ENCODE measurements at regions not wholly inside any gene's neighbourhood (a gene's known extent, or its start where the extent isn't known, plus 50 kb on each side); places are given as distances from the start of the nearest gene placed in this dataset.
"Not testable (repeated sequence)": the region's sequence is repeated elsewhere in the genome, so short reads cannot be mapped to it uniquely, and the experiment has no call there.

GRCh38 chr6:47174502-47175023 lies 132.4 kb upstream of the ADGRF1 start:
- H3K4me1 Mint-ChIP-seq, result no peaks in the 10 kb centered on the region
- Histone ChIP-seq H4K20me1 (ENCODE audit: low read depth) (no peaks in the 10 kb centered on the region), H3F3A (ENCODE audit: low read depth) (no peaks in the 10 kb centered on the region), H2AFZ (replicated peaks) (no peak overlapping the region), H3K9ac (no peak overlapping the region), H3K27ac (no peak overlapping the region), H3K36me3 (no peaks in the 10 kb centered on the region), H3K27me3 (no peaks in the 10 kb centered on the region), H3K4me1 (no peaks in the 10 kb centered on the region), H3K79me2 (ENCODE audit: low read depth) (no peaks in the 10 kb centered on the region), H3K9me3 (ENCODE audit: low read depth) (no peaks in the 10 kb centered on the region), H3K4me2 (no peak overlapping the region), H3K4me3 (no peak overlapping the region)
- H3K27me3 Mint-ChIP-seq (ENCODE audit: insufficient read depth, low read depth), result peaks cover 6% of the 10 kb centered on the region
- H3K4me3 Mint-ChIP-seq, result no peak overlapping the region
- H3K9me3 Mint-ChIP-seq, result no peaks in the 10 kb centered on the region
- no peaks in the 10 kb centered on the region for H3K36me3 Mint-ChIP-seq
- TF ChIP-seq CTCF (IDR thresholded peaks at IDR 0.05), result no peak
- TF ChIP-seq EZH2 (IDR thresholded peaks at IDR 0.05), result no peak
- no peak for TF ChIP-seq EZH2phosphoT487 (IDR thresholded peaks at IDR 0.05)
- DNase-seq (ENCODE audit: low spot score), result no peak
- no peak overlapping the region for H3K27ac Mint-ChIP-seq

- H3K4me1 ChIP-seq; H3K27me3 ChIP-seq; H3K79me2 ChIP-seq (ENCODE audit: low read depth); H3K36me3 Mint-ChIP-seq; H3K27me3 Mint-ChIP-seq (ENCODE audit: insufficient read depth, low read depth); H3K27ac Mint-ChIP-seq; H3K27ac ChIP-seq; H3K4me1 Mint-ChIP-seq; DNase-seq (ENCODE audit: low spot score); H2AFZ ChIP-seq (replicated peaks); H3K9me3 Mint-ChIP-seq; H3K4me2 ChIP-seq; H3K9ac ChIP-seq; H3K4me3 ChIP-seq; H3K4me3 Mint-ChIP-seq; H3F3A ChIP-seq (ENCODE audit: low read depth); H3K36me3 ChIP-seq; H3K9me3 ChIP-seq (ENCODE audit: low read depth); H4K20me1 ChIP-seq (ENCODE audit: low read depth): not testable (repeated sequence)
These were observed 131.9 kb upstream of the ADGRF1 start for GRCh38 chr6:47174063-47174462.

GRCh38 chr6:47173145-47173544 lies 131.0 kb upstream of the ADGRF1 start:
- H3K4me3 Mint-ChIP-seq; H3K27me3 Mint-ChIP-seq (ENCODE audit: insufficient read depth, low read depth); H3K4me1 Mint-ChIP-seq; DNase-seq (ENCODE audit: low spot score); H3K4me1 ChIP-seq; H3K4me2 ChIP-seq; H3K9me3 Mint-ChIP-seq; H3K9me3 ChIP-seq (ENCODE audit: low read depth); H3K79me2 ChIP-seq (ENCODE audit: low read depth); H3K36me3 Mint-ChIP-seq; H3K27ac ChIP-seq; H3K36me3 ChIP-seq; H2AFZ ChIP-seq (replicated peaks); H3K27ac Mint-ChIP-seq; H4K20me1 ChIP-seq (ENCODE audit: low read depth); H3K27me3 ChIP-seq; H3K4me3 ChIP-seq; H3F3A ChIP-seq (ENCODE audit: low read depth); H3K9ac ChIP-seq: not testable (repeated sequence)

GRCh38 chr6:47170617-47170947 lies 128.4 kb upstream of the ADGRF1 start:
- DNase-seq (ENCODE audit: low spot score), result no peak
- H3K4me1 ChIP-seq, result no peaks in the 10 kb centered on the region
- no peak overlapping the region for H3K27ac Mint-ChIP-seq
- H3K36me3 Mint-ChIP-seq, result no peaks in the 10 kb centered on the region
- H3K9ac ChIP-seq, result no peak overlapping the region
- no peak overlapping the region for H3K4me3 ChIP-seq
- H3K4me1 Mint-ChIP-seq, result peaks cover 3% of the 10 kb centered on the region
- H3K36me3 ChIP-seq, result no peaks in the 10 kb centered on the region
- H3F3A ChIP-seq (ENCODE audit: low read depth), result no peaks in the 10 kb centered on the region
- no peak for TF ChIP-seq EZH2phosphoT487 (IDR thresholded peaks at IDR 0.05)
- TF ChIP-seq EZH2 (IDR thresholded peaks at IDR 0.05), result no peak
- no peak for TF ChIP-seq CTCF (IDR thresholded peaks at IDR 0.05)
- H3K27me3 Mint-ChIP-seq (ENCODE audit: insufficient read depth, low read depth), result peaks cover 4% of the 10 kb centered on the region
- H3K27ac ChIP-seq, result no peak overlapping the region
- no peak overlapping the region for H3K4me2 ChIP-seq
- H4K20me1 ChIP-seq (ENCODE audit: low read depth), result no peaks in the 10 kb centered on the region
- H3K79me2 ChIP-seq (ENCODE audit: low read depth), result no peaks in the 10 kb centered on the region
- H3K9me3 Mint-ChIP-seq, result no peaks in the 10 kb centered on the region
- H3K27me3 ChIP-seq, result no peaks in the 10 kb centered on the region
- no peak overlapping the region for H3K4me3 Mint-ChIP-seq
- H3K9me3 ChIP-seq (ENCODE audit: low read depth), result no peaks in the 10 kb centered on the region
- H2AFZ ChIP-seq (replicated peaks), result no peak overlapping the region

Measured in neural progenitor cell (in vitro differentiated cells).